HG02678 (cell line): ENCODE measurements at regions not wholly inside any gene's neighbourhood (a gene's known extent, or its start where the extent isn't known, plus 50 kb on each side); places are given as distances from the start of the nearest gene placed in this dataset.

Experiments
- ATAC-seq: cut with Tn5 transposase; IDR thresholded peaks from one replicate; pipeline ENCODE4 v1.9.1; 2021; ENCODE audit warnings: mild to moderate bottlenecking, moderate library complexity; ENCODE audit not compliant: unreplicated experiment

DNA sequence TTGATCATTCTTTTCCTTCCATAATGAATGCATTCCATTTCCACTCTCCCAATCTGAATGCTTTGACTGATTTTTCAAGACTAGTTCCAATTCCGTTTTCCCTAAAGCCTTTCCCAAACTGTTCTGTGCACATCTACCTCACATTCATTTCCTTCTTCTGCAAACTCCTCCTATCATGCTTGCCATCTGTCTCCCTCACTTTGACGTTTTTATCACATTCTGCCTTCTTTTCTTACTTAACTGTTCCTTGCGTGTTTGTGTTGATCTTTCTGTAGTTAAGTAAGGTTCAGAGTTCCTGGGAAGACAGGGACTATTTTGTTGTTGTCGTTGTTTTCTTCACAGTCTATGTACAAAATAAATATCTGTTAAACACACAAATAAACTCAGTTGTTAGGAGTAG is 179.0 kb downstream of the NXPE2 start:
- ATAC-seq, result no peak

DNA sequence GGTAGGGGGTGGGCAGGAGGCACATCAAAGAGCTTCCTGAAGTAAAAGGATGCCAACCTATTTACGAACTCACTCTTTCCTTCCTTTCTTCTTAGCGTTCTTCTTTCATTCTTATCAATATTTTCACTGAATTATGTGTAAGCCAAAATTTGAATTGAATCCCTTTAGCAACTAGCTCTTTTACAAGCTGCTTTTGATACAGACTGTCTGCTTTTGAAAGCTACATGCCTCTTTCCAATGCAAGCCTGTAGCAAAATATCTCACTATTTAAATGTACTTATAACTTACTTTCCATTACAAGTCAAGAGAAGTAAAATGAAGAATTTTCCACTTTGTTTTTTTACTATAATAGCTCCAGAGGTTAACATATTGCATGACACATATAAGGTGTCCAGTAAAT is 186.6 kb downstream of the NXPE2 start:
- ATAC-seq, result no peak

DNA sequence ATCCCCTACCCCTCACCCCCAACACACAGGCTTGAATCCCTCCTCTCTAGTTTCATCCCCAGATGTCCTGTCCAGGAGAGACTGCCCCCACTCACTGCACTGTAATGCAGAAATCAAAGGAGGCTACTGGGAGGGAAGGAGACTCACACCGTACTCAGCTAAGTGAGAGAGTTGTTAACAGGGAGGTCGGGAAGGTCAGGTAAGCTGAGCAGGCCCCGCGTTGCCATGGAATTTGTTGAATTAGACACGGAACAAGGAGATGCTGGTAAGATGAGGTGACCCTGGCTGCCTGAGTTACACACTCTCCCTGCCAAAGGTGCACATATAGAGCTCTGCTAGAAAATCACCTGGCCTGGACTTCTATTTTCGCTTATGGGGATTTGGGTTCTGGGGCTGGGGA is 197.9 kb downstream of the NXPE2 start:
- no peak for ATAC-seq

DNA sequence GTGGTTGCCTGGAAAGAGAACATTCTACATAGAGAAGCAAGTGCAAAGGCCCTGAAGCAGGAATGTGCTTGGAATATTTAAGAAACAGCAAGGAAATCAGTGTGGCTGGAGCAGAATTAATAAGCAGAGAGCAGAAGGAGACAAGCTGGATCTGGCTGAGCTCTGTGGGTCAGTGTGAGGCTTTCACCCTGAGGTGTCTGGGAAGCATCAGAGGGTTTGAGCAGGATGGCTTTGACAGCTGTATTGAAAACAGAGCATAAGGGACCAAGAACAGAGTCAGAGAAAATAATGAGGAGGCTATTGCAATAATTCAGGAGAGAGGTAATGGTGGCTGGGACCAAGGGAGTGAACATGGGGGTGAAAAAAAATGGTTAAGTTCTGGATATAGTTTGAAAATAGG is 199.6 kb downstream of the NXPE2 start:
- ATAC-seq, result no peak

DNA sequence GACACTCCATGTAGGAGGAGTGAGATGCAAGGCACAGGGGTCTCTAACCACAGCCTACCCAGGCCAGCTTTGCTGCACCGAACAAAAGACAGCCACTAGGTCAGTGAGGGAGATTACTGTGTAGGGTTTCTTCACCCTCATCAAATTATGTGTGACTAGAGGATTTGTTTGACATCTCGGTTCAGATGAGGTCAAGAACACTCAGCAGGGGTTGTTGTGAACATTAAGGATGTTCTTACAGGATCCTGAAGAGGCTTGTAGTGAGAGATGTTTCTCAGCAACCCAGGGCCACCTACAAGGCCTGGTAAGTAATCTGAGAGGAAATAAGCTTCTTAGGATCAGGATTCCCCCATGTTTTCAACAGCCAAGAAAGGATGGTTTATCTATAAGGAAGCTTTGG is 202.1 kb downstream of the NXPE2 start:
- ATAC-seq, result no peak

DNA sequence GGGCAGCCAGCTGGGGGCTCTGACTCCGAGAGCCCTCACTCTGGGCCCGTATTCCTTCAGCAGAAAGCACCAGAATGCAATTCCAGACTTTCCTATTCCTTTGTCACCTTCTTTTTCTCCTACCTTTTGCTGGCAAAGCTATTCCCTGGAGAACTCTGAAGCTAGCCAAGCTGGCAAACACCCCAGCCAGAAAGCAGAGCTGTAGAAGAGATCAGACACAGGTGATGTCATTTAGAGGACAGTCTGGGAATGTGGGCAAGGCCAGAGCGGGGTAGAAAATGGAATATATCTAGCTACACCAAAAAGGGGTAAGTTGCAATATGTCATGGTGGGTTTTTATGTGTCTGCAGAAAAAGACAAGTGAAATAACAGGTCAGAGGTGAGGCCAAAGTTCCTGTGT is 205.1 kb downstream of the NXPE2 start:
- ATAC-seq, result no peak

DNA sequence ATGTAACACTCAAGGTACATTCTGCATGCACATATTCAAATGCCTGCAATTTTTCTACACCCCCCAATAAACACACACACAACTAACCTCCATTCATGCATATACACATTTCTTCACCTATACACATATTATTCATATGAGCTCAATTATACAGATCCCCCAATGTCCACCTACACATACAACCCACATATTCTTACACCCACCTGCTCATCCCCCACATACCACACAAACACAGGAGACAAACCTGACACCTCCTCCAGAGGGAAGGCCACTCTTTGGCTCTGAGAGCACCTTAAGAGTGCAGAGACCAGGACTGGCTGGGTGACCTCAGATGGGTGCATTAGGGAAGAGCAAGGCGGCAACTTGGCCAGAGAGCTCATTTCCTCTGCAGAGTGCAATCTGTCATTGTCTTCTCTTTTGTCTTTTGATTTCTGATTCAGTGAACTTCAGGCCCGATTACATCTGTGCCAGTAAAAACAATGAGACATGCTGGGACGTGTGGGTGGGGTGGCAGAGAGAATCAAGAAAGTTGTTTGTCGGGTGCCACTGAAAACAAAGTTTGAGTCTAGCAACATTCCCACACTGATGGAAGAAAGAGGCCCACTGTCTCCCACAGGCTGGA is 208.4 kb downstream of the NXPE2 start:
- ATAC-seq, result no peak

DNA sequence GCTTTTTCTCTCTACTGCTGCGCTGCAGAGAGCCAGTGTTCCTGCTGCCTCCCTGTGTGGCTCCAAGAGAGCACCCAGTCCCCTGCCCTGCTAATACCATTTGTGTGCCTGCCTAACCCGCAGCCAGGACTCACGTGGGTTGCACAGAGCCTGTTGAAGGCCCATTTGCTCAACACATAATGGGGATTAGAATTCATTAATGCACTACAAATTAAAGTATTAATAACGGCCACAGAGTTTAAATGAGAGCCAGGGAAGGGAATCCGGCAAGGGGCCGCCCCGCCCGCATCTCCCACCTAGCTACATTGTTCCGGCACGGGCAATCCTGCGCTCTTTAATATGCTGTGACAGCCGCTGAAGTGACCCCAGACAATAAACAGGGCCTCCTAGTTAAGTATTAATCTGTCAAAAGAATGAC is 211.3 kb downstream of the NXPE2 start:
- no peak for ATAC-seq

DNA sequence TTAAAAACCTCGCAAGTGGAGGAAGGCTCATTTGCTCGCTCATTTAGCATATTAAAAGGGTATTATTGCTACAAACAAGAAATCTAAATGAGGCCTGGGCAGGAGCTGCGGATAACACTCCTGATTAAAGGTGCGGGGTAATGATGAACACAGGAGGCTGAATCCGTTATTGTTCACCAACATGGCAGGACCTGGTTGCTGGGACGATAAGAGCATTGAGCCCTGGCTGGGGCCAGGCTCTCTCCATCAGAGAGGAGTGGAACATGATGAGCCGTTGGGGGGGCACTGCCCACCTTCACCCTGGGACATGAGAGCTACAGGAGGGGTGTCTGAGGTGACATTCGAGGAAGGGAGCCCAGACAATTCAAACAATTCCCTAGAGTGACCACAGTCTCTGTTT is 211.7 kb downstream of the NXPE2 start:
- ATAC-seq, result no peak

DNA sequence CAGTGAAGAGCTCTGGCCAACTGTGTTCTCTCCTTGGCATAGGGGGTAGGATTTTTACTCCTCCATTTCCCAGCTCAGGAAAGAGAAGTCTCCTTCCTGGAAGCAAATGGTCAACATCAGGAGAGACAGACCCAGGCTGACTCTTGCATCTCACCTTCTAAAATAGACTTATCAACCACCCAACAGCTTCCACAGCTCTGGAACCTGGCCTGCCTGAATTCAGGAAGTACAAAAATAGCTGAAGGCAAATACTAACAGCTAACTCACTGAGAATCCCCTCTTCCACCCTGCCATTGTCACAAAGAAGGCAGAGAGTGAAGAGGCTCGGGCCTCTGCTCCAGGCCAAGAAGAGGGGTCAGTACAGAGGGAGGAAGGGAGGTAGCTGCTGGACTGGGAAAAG is 213.6 kb downstream of the NXPE2 start:
- ATAC-seq, result no peak

DNA sequence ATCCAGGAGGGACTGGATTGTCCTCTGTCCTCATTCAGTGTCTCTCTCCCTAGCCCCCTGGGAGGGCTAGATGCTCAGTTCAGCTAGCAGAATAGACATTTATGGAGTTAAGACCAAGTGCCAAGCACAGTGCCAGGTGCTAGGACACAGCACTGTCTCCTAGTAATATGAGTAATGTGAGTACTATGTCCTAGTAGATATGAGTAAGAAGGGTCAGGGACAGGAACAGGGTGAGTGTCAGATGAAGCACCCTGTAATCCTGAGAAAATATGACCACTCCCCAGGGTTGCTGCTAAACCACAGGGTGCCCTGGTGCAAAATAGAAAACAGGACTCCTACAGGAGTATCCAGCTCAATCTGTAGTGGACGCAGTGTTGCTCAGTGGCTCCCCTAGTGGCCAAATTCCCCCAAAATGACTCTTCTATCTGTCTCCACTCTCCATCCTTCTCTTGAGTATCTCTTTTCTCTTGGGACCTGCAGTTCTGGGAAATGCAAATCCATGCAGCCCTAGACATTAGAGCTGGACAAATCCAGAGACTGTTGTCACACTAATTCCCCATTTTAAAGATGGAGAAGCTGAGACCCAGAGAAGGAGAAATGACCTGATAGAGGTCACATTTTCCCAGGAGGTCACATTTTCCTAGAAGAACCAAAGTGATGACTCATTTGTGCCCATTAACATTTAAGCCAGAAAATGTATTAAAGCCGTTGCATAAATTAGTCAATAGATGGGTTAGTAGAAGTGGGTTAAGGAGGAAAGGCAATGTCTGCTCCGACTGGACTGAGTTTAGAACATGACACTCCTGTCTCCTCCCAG is 214.3 kb downstream of the NXPE2 start:
- ATAC-seq, result no peak

DNA sequence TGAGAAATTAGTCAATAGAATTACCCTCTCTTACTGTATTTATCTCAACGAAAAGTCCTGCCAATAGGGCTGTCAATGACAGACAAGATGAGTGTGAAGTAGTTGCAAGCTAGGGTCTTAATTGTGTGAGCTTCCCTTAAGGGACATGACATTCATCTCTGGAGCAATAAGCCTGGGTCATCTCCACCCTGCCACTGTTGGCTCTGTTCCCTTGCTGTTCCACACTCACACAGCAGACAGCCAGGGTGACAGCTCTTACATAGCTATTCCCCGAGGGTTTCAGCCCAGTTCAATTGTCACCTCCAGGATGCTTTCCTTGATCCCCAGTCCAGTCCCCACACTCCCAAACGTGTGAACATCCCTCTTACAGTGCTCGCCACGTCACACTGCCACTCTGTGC is 215.0 kb downstream of the NXPE2 start:
- ATAC-seq, result no peak

DNA sequence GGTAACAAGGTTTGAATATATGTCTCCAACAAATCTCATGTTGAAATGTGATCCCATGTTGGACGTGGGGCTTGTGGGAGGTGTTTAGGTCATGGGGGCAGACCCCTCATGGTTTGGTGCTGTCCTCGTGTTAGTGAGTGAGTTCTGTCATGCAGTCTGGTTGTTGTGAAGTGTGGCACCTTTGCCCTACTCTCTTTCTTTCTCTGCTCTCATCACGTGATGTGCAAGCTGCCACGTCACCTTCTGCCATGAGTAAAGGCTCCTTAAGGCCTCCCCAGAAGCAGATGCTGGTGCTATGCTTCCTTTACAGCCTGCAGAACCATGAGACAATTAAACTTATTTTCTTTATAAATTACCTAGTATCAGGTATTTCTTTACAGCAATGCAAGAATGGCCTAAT is 218.3 kb downstream of the NXPE2 start:
- no peak for ATAC-seq

DNA sequence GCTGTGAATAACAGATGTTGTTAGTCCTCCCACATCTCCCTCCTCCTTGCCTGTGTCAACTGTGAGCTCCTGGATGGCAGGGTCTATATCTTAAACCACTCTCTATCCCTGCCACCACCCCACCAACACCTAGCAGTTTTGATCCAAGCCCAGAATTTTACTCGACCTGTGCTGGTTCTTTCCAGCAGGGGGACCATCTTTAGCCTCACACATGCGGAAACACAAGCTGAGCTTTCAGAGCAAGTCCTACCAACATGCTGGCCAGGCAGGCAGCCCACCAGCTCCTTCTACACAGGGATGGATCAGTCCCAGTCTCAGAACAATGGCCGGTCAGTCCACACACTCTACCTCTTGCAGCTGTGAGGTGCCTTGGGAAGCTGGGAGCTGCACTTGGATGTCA is 231.5 kb downstream of the NXPE2 start:
- ATAC-seq, result no peak

DNA sequence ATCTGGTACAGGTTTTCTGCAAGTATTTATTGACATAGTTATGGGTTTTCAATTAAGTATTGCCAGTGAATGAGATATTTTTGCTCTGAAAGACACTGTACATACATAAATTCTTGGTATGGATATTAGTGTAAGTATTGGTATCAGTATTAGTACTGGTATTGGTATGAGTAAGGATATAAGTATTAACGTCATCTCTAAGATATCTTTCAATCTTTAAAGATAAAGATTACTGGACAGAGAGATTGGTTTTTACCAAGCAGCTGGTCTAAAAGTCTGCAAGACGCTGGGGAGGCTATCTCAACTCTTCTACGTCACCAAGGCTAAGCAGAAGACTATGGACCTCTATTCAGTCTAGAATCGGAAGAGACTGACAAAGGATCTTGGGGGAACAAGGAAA is 234.5 kb downstream of the NXPE2 start:
- ATAC-seq, result peak; percentile 47

DNA sequence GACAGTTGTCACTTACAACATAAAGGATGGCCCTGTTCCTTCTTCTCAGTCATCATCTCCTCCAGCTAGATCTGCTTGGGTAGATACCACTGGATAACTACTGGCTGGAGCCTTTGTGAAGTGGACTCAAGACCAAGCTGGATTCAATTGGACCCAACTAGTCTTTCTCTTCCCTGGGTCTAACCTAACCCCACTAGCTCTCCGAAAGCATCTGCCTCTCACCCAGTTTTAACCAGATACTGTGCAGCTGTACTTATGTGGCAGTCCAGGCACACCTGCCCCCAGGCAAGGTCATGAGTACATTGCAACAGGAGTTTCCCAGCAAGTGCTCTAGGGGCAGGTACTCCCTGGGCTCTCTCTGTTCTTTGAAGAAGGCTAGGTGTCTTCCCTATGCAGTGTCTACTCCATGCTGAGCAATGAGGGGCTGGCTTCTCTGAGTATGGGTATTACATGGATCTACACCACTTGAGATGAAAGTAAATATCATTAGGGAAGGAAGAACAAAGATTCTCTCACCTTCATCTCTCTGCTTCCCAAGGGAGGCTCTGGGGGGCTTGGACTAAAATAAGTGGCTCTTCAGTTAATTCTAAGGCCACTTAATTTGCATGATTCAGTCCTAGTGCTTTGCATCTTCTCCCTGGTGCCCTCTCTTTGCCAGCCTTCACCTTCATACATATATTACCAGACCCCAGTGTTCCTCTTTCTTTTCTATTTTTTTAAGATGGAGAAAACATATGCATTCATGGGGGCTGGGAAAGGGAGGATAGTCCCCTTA is 236.1 kb downstream of the NXPE2 start:
- no peak for ATAC-seq

DNA sequence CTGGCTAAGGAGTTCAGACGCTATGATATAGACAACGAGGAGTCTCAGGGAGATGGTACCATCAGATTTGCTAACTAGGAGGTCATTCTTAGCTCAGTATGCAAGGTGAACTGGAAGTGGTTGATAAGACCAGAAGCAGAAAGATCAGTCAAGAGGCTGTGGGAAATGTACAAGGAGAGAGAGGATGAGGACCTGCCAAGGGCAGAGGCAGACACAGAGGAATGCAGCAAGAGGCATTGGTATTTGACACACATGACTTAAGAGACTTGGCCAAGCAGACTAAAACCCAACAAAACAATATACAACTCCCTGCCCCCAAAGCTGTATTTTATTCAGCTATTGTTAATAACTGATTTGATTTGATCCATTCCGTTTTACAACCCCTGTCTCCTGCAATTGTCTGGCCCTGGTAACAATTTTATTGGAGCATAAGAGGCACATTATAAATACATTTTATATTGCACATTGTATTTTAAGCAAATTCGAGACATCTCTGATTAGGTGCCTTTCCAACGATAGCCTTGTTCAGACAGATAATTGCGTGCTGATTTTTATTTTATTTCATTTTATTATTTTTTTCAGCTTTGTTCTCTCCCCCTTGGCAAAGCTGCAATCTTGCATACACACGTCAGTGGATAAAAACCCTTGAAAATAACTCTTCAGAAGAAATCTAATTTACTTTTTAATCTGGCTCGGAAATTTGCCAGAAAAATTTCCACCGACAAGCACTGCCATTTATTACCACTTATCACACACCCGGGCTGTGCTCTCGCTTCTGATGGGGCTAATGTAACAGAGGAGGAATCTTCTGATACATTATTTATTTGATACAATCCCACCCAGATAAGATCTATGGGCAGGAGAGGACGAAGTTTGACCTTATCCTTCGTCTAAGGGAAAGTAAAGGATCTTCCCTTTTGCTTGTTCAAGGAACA is 237.8 kb downstream of the NXPE2 start:
- ATAC-seq, result no peak

DNA sequence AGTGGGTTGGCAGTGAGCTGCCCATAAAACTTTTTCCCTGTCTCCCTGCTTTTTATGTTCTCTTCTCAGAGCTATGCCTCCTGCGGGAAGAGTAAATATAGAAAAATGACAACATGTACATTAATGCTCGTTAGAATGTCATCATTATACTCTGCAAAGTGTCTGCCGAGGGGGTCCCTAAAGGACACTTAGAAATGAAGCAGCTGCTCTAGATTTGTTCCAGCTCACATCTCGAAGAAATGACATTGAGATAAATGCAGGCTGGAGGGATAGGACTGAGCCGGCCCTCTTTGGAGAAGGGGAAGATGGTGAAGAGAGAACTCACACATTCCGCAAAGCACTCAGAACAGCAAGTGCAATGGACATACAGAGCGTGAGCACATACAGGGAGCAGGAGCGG is 240.0 kb downstream of the NXPE2 start:
- no peak for ATAC-seq

DNA sequence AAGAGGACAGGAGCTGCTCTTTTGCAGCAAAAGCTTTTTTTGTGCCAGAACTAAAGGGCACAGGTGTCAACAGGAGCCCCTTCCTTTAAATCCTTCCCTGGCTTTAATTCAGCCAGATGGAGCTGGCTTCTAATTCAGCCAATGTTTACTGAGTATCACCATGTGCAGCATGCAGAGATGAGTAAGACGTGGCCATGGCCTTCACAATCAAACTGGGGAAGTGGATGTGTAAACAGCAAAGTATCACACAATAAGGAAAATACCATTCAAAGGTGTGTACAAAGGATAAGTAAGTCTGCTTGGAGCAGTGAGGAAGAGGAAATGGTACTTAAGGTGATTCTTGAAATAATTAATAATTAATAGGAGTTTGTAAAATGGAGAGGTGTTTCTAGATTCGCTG is 243.4 kb downstream of the NXPE2 start:
- ATAC-seq, result no peak

DNA sequence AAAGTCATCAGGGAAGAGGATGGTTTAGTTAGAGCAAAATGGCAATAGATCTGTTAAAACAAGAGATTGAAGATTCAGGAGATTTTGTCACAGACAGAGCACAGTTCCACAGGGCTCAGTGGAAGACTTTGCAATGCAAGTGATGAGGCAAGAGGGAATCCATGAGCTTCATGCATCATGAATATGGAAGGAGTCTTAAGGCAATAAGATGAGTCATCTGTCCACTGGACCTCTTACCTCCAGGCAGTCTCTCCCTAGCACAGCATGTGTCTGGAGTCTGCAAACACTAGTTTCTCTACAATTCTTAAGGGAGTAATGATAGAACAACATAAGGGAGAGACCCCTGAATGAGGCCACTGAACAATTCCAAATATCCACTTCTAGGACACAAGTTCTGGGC is 245.7 kb downstream of the NXPE2 start:
- no peak for ATAC-seq

DNA sequence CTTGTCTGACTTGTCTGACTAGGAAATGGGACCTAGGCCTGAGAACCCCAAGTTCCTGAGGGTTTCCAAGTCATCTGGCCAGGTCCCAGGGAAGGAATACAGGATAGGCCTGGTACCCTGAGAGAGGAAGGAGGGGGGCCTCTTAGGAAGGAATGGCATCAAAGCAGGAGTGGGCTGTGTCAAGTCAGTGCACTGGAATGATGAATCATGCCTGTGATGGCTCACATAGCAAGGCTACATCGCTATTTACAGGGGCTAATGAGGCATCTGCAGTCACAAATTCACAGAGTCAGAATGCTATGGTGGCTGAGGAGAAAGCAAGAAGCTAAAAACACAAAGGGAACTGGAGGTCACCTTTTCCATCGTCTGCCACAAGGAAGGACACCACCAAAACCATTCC is 247.3 kb downstream of the NXPE2 start:
- no peak for ATAC-seq
